WTC11 (cell line): ENCODE measurements at regions not wholly inside any gene's neighbourhood (a gene's known extent, or its start where the extent isn't known, plus 50 kb on each side); places are given as distances from the start of the nearest gene placed in this dataset.

Source experiments
- ATAC-seq: fragments of 200-7000 bp; cut with Tn5 transposase; 2 replicates; pipeline ENCODE4 v1.10.0; 2021; ENCODE audit warnings: mild to moderate bottlenecking, moderate library complexity
- CTCF ChIA-PET: fragments of 300-600 bp; sonication (Branson Sonifier 250); formaldehyde crosslinking; loops from one replicate; lab custom pipeline; 2021; ENCODE audit warnings: antibody characterized with exemption; lab: Charles Lee
- POLR2A ChIA-PET: fragments of 350-600 bp; sonication (Branson Sonifier 250); formaldehyde crosslinking; loops from one replicate; lab custom pipeline; 2021; ENCODE audit warnings: antibody characterized with exemption; lab: Charles Lee
- DNase-seq: peaks from one replicate; pipeline ENCODE4 v3.0.0; 2021; ENCODE audit warnings: low spot score
- H3K27ac Mint-ChIP-seq: 2 replicates; pipeline ENCODE4 v1.8.0; 2021; ENCODE audit warnings: mixed read lengths
- H3K27me3 Mint-ChIP-seq: 2 replicates; pipeline ENCODE4 v1.8.0; 2021; ENCODE audit warnings: low read depth, mild to moderate bottlenecking, moderate library complexity, mixed read lengths
- H3K36me3 Mint-ChIP-seq: 2 replicates; pipeline ENCODE4 v1.8.0; 2021; ENCODE audit warnings: mixed read lengths
- H3K4me1 Mint-ChIP-seq: 2 replicates; pipeline ENCODE4 v1.8.0; 2022; ENCODE audit warnings: mixed read lengths
- H3K4me3 Mint-ChIP-seq: 2 replicates; pipeline ENCODE4 v1.8.0; 2021; ENCODE audit warnings: mild to moderate bottlenecking, moderate library complexity, mixed read lengths
- H3K9me3 Mint-ChIP-seq: 2 replicates; pipeline ENCODE4 v1.8.0; 2021; ENCODE audit warnings: mixed read lengths
- CREB1 ChIP-seq: sonication (generic); formaldehyde crosslinking; IDR thresholded peaks from 2 replicates; pipeline ENCODE4 v1.8.0; 2023; ENCODE audit warnings: mild to moderate bottlenecking, missing genetic modification reagents
- CREM ChIP-seq: sonication (generic); formaldehyde crosslinking; IDR thresholded peaks from 2 replicates; pipeline ENCODE4 v1.8.1; 2022; ENCODE audit warnings: mild to moderate bottlenecking, missing genetic modification reagents, moderate library complexity
- ESRRA ChIP-seq: sonication (generic); formaldehyde crosslinking; IDR thresholded peaks from 2 replicates; pipeline ENCODE4 v1.8.1; 2022; ENCODE audit warnings: mild to moderate bottlenecking, missing genetic modification reagents, borderline replicate concordance
- FOXK1 ChIP-seq: sonication (generic); formaldehyde crosslinking; IDR thresholded peaks from 2 replicates; pipeline ENCODE4 v1.8.0; 2022; ENCODE audit warnings: mild to moderate bottlenecking, moderate library complexity, missing genetic modification reagents
- GABPB1 ChIP-seq: sonication (generic); formaldehyde crosslinking; IDR thresholded peaks from 2 replicates; pipeline ENCODE4 v1.8.1; 2023; ENCODE audit warnings: mild to moderate bottlenecking, missing genetic modification reagents
- GRHL2 ChIP-seq: fragments of 250-450 bp; sonication (Bioruptor Pico); IDR thresholded peaks from 2 replicates; pipeline ENCODE4 v1.8.0; 2022; ENCODE audit warnings: mild to moderate bottlenecking, moderate library complexity; ENCODE audit not compliant: insufficient replicate concordance, severe bottlenecking
- GTF2I ChIP-seq: fragments of 250-450 bp; sonication (Bioruptor Pico); conservative IDR thresholded peaks from 2 replicates; pipeline ENCODE4 v1.4.0; 2021; ENCODE audit warnings: mild to moderate bottlenecking
- JAZF1 ChIP-seq: fragments of 250-450 bp; sonication (Bioruptor Pico); IDR thresholded peaks from 2 replicates; pipeline ENCODE4 v1.9.0; 2021; ENCODE audit warnings: moderate library complexity, mild to moderate bottlenecking, inconsistent platforms
- KAT7 ChIP-seq: sonication (generic); formaldehyde crosslinking; IDR thresholded peaks from 2 replicates; pipeline ENCODE4 v1.8.1; 2023; ENCODE audit warnings: missing genetic modification reagents, mild to moderate bottlenecking, borderline replicate concordance
- NFE2L1 ChIP-seq: sonication (generic); formaldehyde crosslinking; IDR thresholded peaks from 2 replicates; pipeline ENCODE4 v1.8.1; 2023; ENCODE audit warnings: missing genetic modification reagents
- NFYB ChIP-seq: sonication (generic); formaldehyde crosslinking; conservative IDR thresholded peaks from 2 replicates; pipeline ENCODE4 v1.8.0; 2022; ENCODE audit warnings: low read depth, missing genetic modification reagents
- NR1H2 ChIP-seq: sonication (generic); formaldehyde crosslinking; IDR thresholded peaks from 2 replicates; pipeline ENCODE4 v1.9.0; 2021; ENCODE audit warnings: mild to moderate bottlenecking, moderate library complexity, missing genetic modification reagents
- RELA ChIP-seq: sonication (generic); formaldehyde crosslinking; IDR thresholded peaks from 2 replicates; pipeline ENCODE4 v1.8.1; 2022; ENCODE audit warnings: missing genetic modification reagents, mild to moderate bottlenecking, borderline replicate concordance
- TEAD4 ChIP-seq: sonication (generic); formaldehyde crosslinking; IDR thresholded peaks from 2 replicates; pipeline ENCODE4 v1.8.0; 2022; ENCODE audit warnings: mild to moderate bottlenecking, missing genetic modification reagents
- TP53 ChIP-seq: sonication (generic); formaldehyde crosslinking; IDR thresholded peaks from 2 replicates; pipeline ENCODE4 v1.8.1; 2023; ENCODE audit warnings: mild to moderate bottlenecking, missing genetic modification reagents
- ZBTB21 ChIP-seq: sonication (generic); formaldehyde crosslinking; IDR thresholded peaks from 2 replicates; pipeline ENCODE4 v1.8.1; 2023; ENCODE audit warnings: mild to moderate bottlenecking, missing genetic modification reagents, borderline replicate concordance
- ZNF317 ChIP-seq: sonication (generic); formaldehyde crosslinking; IDR thresholded peaks from 2 replicates; pipeline ENCODE4 v1.8.1; 2023; ENCODE audit warnings: low read depth, mild to moderate bottlenecking, moderate library complexity, missing genetic modification reagents, borderline replicate concordance
- ZSCAN18 ChIP-seq: fragments of 250-450 bp; sonication (Bioruptor Pico); IDR thresholded peaks from 2 replicates; pipeline ENCODE4 v2.1.2; 2022; ENCODE audit warnings: mild to moderate bottlenecking, moderate library complexity
- TF ChIP-seq, protein P1 (sequence below): sonication (generic); formaldehyde crosslinking; IDR thresholded peaks from 2 replicates; pipeline ENCODE4 v1.8.0; 2022; ENCODE audit warnings: mild to moderate bottlenecking, missing genetic modification reagents
- TF ChIP-seq, protein P2 (sequence below): sonication (generic); formaldehyde crosslinking; IDR thresholded peaks from 2 replicates; pipeline ENCODE4 v1.8.0; 2023; ENCODE audit warnings: missing genetic modification reagents, mild to moderate bottlenecking, borderline replicate concordance
- TF ChIP-seq, protein P3 (sequence below): sonication (generic); formaldehyde crosslinking; IDR thresholded peaks from 2 replicates; pipeline ENCODE4 v1.8.1; 2022; ENCODE audit warnings: low read depth, mild to moderate bottlenecking, moderate library complexity, missing genetic modification reagents, borderline replicate concordance
- TF ChIP-seq, protein P4 (sequence below): fragments of 250-450 bp; sonication (Bioruptor Pico); IDR thresholded peaks from 2 replicates; pipeline ENCODE4 v1.9.0; 2021; ENCODE audit warnings: moderate library complexity, mild to moderate bottlenecking, inconsistent platforms, borderline replicate concordance
- TF ChIP-seq, protein P5 (sequence below): sonication (generic); formaldehyde crosslinking; IDR thresholded peaks from 2 replicates; pipeline ENCODE4 v1.8.0; 2023; ENCODE audit warnings: missing genetic modification reagents

DNA sequence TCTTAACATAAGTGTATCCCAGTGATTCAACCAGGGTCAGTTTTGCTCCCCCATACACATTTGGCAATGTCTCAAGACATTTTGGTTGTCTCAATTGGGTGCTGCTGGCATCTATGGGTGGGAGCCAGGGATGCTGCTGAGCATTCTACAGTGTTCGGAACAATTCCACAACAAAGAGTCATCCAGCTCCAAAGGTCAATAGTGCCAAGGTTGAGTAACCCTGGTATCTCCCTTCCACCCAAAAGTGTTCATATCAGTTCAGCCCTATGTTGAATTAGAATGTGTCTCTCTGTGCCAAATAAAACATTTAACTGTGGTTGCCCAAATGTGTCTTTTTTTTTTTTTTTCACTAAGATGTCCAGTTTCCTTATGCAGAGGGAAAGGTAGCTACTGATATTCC is 129.4 kb upstream of the RAI2 start:
- CTCF ChIA-PET, result no interaction called here
- no peak for TF ChIP-seq RELA
- TF ChIP-seq, protein P1, sequence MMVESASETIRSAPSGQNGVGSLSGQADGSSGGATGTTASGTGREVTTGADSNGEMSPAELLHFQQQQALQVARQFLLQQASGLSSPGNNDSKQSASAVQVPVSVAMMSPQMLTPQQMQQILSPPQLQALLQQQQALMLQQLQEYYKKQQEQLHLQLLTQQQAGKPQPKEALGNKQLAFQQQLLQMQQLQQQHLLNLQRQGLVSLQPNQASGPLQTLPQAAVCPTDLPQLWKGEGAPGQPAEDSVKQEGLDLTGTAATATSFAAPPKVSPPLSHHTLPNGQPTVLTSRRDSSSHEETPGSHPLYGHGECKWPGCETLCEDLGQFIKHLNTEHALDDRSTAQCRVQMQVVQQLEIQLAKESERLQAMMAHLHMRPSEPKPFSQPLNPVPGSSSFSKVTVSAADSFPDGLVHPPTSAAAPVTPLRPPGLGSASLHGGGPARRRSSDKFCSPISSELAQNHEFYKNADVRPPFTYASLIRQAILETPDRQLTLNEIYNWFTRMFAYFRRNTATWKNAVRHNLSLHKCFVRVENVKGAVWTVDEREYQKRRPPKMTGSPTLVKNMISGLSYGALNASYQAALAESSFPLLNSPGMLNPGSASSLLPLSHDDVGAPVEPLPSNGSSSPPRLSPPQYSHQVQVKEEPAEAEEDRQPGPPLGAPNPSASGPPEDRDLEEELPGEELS (CRISPR knock-in tag), result no peak
- TF ChIP-seq, protein P2, sequence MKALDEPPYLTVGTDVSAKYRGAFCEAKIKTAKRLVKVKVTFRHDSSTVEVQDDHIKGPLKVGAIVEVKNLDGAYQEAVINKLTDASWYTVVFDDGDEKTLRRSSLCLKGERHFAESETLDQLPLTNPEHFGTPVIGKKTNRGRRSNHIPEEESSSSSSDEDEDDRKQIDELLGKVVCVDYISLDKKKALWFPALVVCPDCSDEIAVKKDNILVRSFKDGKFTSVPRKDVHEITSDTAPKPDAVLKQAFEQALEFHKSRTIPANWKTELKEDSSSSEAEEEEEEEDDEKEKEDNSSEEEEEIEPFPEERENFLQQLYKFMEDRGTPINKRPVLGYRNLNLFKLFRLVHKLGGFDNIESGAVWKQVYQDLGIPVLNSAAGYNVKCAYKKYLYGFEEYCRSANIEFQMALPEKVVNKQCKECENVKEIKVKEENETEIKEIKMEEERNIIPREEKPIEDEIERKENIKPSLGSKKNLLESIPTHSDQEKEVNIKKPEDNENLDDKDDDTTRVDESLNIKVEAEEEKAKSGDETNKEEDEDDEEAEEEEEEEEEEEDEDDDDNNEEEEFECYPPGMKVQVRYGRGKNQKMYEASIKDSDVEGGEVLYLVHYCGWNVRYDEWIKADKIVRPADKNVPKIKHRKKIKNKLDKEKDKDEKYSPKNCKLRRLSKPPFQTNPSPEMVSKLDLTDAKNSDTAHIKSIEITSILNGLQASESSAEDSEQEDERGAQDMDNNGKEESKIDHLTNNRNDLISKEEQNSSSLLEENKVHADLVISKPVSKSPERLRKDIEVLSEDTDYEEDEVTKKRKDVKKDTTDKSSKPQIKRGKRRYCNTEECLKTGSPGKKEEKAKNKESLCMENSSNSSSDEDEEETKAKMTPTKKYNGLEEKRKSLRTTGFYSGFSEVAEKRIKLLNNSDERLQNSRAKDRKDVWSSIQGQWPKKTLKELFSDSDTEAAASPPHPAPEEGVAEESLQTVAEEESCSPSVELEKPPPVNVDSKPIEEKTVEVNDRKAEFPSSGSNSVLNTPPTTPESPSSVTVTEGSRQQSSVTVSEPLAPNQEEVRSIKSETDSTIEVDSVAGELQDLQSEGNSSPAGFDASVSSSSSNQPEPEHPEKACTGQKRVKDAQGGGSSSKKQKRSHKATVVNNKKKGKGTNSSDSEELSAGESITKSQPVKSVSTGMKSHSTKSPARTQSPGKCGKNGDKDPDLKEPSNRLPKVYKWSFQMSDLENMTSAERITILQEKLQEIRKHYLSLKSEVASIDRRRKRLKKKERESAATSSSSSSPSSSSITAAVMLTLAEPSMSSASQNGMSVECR, result no peak
- no peak for TF ChIP-seq FOXK1 (CRISPR knock-in tag)
- TF ChIP-seq NR1H2, result no peak
- H3K4me3 Mint-ChIP-seq, result no peak overlapping the region

GRCh38 chrX:17987783-17988182 is 126.7 kb upstream of the RAI2 start:
- H3K36me3 Mint-ChIP-seq, result 0 out of 2 replicates have a peak, but pooled peaks cover 4% of the 10 kb centered on the region
- H3K4me3 Mint-ChIP-seq, result no peak overlapping the region
- no peak overlapping the region for H3K27ac Mint-ChIP-seq
- no peaks in the 10 kb centered on the region for H3K27me3 Mint-ChIP-seq
- ATAC-seq, result no peak
- no peak for TF ChIP-seq NFE2L1
- TF ChIP-seq, protein P3, sequence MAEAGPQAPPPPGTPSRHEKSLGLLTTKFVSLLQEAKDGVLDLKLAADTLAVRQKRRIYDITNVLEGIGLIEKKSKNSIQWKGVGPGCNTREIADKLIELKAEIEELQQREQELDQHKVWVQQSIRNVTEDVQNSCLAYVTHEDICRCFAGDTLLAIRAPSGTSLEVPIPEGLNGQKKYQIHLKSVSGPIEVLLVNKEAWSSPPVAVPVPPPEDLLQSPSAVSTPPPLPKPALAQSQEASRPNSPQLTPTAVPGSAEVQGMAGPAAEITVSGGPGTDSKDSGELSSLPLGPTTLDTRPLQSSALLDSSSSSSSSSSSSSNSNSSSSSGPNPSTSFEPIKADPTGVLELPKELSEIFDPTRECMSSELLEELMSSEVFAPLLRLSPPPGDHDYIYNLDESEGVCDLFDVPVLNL (CRISPR knock-in tag), result no peak
- TF ChIP-seq NFYB, result no peak
- TF ChIP-seq, protein P4, sequence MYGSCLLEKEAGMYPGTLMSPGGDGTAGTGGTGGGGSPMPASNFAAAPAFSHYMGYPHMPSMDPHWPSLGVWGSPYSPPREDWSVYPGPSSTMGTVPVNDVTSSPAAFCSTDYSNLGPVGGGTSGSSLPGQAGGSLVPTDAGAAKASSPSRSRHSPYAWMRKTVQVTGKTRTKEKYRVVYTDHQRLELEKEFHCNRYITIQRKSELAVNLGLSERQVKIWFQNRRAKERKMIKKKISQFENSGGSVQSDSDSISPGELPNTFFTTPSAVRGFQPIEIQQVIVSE (CRISPR knock-in tag), result no peak
- TF ChIP-seq ZNF317 (CRISPR knock-in tag), result no peak
- TF ChIP-seq GABPB1 (CRISPR knock-in tag), result no peak
- TF ChIP-seq JAZF1, result no peak
- TF ChIP-seq TEAD4, result no peak
- no peak for TF ChIP-seq GTF2I (CRISPR knock-in tag)
- TF ChIP-seq ZSCAN18 (CRISPR knock-in tag), result no peak
- TF ChIP-seq TP53 (CRISPR knock-in tag), result no peak
- TF ChIP-seq KAT7 (CRISPR knock-in tag), result no peak
- no peak for TF ChIP-seq CREM (CRISPR knock-in tag)
- TF ChIP-seq CREB1 (CRISPR knock-in tag), result no peak
- TF ChIP-seq ZBTB21 (CRISPR knock-in tag), result no peak
- TF ChIP-seq GRHL2 (CRISPR knock-in tag), result no peak
- no peak for TF ChIP-seq ESRRA (CRISPR knock-in tag)
- TF ChIP-seq, protein P5, sequence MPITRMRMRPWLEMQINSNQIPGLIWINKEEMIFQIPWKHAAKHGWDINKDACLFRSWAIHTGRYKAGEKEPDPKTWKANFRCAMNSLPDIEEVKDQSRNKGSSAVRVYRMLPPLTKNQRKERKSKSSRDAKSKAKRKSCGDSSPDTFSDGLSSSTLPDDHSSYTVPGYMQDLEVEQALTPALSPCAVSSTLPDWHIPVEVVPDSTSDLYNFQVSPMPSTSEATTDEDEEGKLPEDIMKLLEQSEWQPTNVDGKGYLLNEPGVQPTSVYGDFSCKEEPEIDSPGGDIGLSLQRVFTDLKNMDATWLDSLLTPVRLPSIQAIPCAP (CRISPR knock-in tag), result no peak
- no peak for DNase-seq
- ChIA-PET POLR2A (interaction anchor here (0.5 kb wide), 1 partner anchor 332 kb away, joined by 4 read pairs; no protein-coding TSS in a partner anchor), CTCF (no interaction called here)
- peaks cover 6% of the 10 kb centered on the region; the same call in 1 of the 2 replicates for H3K4me1 Mint-ChIP-seq
- H3K9me3 Mint-ChIP-seq, result peaks cover 7% of the 10 kb centered on the region

More for the DNA sequence above, 129.4 kb upstream of the RAI2 start:
- POLR2A ChIA-PET, result no interaction called here
- Mint-ChIP-seq H3K27ac (no peak overlapping the region), H3K9me3 (no peaks in the 10 kb centered on the region), H3K27me3 (no peaks in the 10 kb centered on the region), H3K4me1 (peaks cover 6% of the 10 kb centered on the region; the same call in 1 of the 2 replicates), H3K36me3 (no peaks in the 10 kb centered on the region)
- DNase-seq (no peak), ATAC-seq (no peak)
